K562 (cell line): ENCODE measurements at regions not wholly inside any gene's neighbourhood (a gene's known extent, or its start where the extent isn't known, plus 50 kb on each side); places are given as distances from the start of the nearest gene placed in this dataset.

Source experiments
- ATAC-seq: fragments of 200-7000 bp; cut with Tn5 transposase; 3 replicates; pipeline ENCODE4 v1.9.1; 2020; ENCODE audit warnings: moderate library complexity
- BruUV-seq: library from RNA; stranded (reverse); fragments of 400-500 nt; replicated peaks from 2 replicates; lab custom pipeline; 2021; lab: Mats Ljungman, UMichigan
- CTCF ChIA-PET: fragments of 300-600 bp; formaldehyde crosslinking; extraction: SDS; loops from one replicate; lab custom pipeline; 2021; ENCODE audit warnings: low intra/inter-chr PET ratio; lab: Yijun Ruan, JAX
- POLR2A ChIA-PET: fragments of 300-600, 350-650 bp; sonication (Branson Sonifier 250); formaldehyde crosslinking; extraction: SDS; loops from one replicate; lab custom pipeline; 2021; ENCODE audit warnings: antibody characterized with exemption, inconsistent platforms; lab: Yijun Ruan, JAX
- DNase-seq, 4 experiments: peaks; one replicate each; pipeline versions ENCODE4 v3.0.0 to v3.0.0-alpha.2; 2011 to 2018; ENCODE audit warnings: low spot score in 3 of 4, mixed read lengths in 3 of 4; ENCODE audit errors: extremely low read depth in 1 of 4
- FAIRE-seq: peaks from 2 replicates; lab custom pipeline; 2011; peaks lifted over from hg19 to GRCh38; lab: Jason Lieb, UNC
- H2AFZ ChIP-seq: 2 replicates; pipeline ENCODE4 v1.6.0; 2011; ENCODE audit warnings: low read depth, low read length, control low read depth, inconsistent platforms
- H3K27ac ChIP-seq: fragments of 200-600 bp; 3 replicates; pipeline ENCODE4 v1.8.0; 2011; ENCODE audit warnings: low read depth, mild to moderate bottlenecking, control low read depth, inconsistent platforms, low read length, moderate library complexity, mixed read lengths; ENCODE audit errors: extremely low read depth
- H3K27me3 ChIP-seq, 2 experiments: fragments of 300-600 bp in 1 of 2; 2 replicates in 1 of 2; 3 replicates in 1 of 2; pipeline versions ENCODE4 v1.6.0 to v1.8.0; 2011; ENCODE audit warnings: inconsistent platforms in 2 of 2, low read length in 2 of 2, mild to moderate bottlenecking in 1 of 2, mixed read lengths in 1 of 2, moderate library complexity in 1 of 2; ENCODE audit not compliant: control insufficient read depth in 2 of 2, insufficient read depth in 2 of 2
- H3K36me3 ChIP-seq: fragments of 300-600 bp; 3 replicates; pipeline ENCODE4 v1.8.0; 2011; ENCODE audit warnings: mild to moderate bottlenecking, low read length, inconsistent platforms; ENCODE audit not compliant: control insufficient read depth, insufficient read depth
- H3K4me1 ChIP-seq, 2 experiments: fragments of 200-600 bp in 1 of 2; replicated peaks in 1 of 2; 2 replicates in 1 of 2; 3 replicates in 1 of 2; pipeline versions ENCODE4 v1.5.1 to v1.8.0; 2011; ENCODE audit warnings: inconsistent platforms in 2 of 2, low read length in 2 of 2, mild to moderate bottlenecking in 1 of 2, mixed read lengths in 1 of 2, moderate library complexity in 1 of 2; ENCODE audit not compliant: control insufficient read depth in 2 of 2, insufficient read depth in 2 of 2
- H3K4me2 ChIP-seq: 2 replicates; pipeline ENCODE4 v1.6.1; 2011; ENCODE audit warnings: low read length, control low read depth, inconsistent platforms, mixed read lengths; ENCODE audit not compliant: insufficient read depth
- H3K4me3 ChIP-seq: fragments of 200-600 bp; sonication (generic), shearing (Covaris generic); 2 replicates; pipeline ENCODE4 v1.5.1; 2016; ENCODE audit warnings: control low read depth, inconsistent platforms
- H3K79me2 ChIP-seq: fragments of 200-600 bp; 3 replicates; pipeline ENCODE4 v1.8.0; 2011; ENCODE audit warnings: low read length, inconsistent platforms; ENCODE audit not compliant: control insufficient read depth, insufficient read depth
- H3K9ac ChIP-seq, 2 experiments: 2 replicates each; pipeline versions ENCODE4 v1.6.0 to v1.6.1; 2011; ENCODE audit warnings: low read depth in 2 of 2, low read length in 2 of 2, control low read depth in 1 of 2, inconsistent platforms in 1 of 2, mild to moderate bottlenecking in 1 of 2, mixed read lengths in 1 of 2; ENCODE audit not compliant: insufficient read depth in 1 of 2
- H3K9me1 ChIP-seq: one replicate; pipeline ENCODE4 v1.6.0; 2011; ENCODE audit warnings: inconsistent platforms, mild to moderate bottlenecking, low read length, moderate library complexity; ENCODE audit not compliant: control insufficient read depth, insufficient read depth
- H3K9me3 ChIP-seq: replicated peaks from 2 replicates; pipeline ENCODE4 v1.5.1; 2011; ENCODE audit warnings: low read depth, low read length, inconsistent platforms; ENCODE audit not compliant: control insufficient read depth, insufficient read depth
- H4K20me1 ChIP-seq: replicated peaks from 2 replicates; pipeline ENCODE4 v1.6.1; 2011; ENCODE audit warnings: low read length, inconsistent platforms, mixed read lengths; ENCODE audit not compliant: control insufficient read depth, insufficient read depth
- ADNP ChIP-seq: fragments of 200-800 bp; sonication (Bioruptor generic); IDR thresholded peaks from 2 replicates; pipeline ENCODE4 v1.6.1; 2016; ENCODE audit warnings: missing genetic modification characterization, missing compliant biosample characterization
- CEBPB ChIP-seq: fragments of 450-650 bp; IDR thresholded peaks from 2 replicates; pipeline ENCODE4 v1.6.1; 2016; ENCODE audit warnings: missing genetic modification characterization, missing compliant biosample characterization
- EHMT2 ChIP-seq: fragments of 450-650 bp; IDR thresholded peaks from 2 replicates; pipeline ENCODE4 v1.6.1; 2018; ENCODE audit warnings: antibody characterized with exemption
- HNRNPK ChIP-seq: fragments of 200-400 bp; formaldehyde crosslinking; IDR thresholded peaks from one replicate; pipeline ENCODE4 v1.6.1; 2018; ENCODE audit warnings: mild to moderate bottlenecking, low read depth, low read length; ENCODE audit not compliant: poor library complexity, severe bottlenecking
- HSF4 ChIP-seq: fragments of 250-450 bp; sonication (Bioruptor Pico); IDR thresholded peaks from 2 replicates; pipeline ENCODE4 v2.1.2; 2022; ENCODE audit warnings: mild to moderate bottlenecking, moderate library complexity, borderline replicate concordance
- ILK ChIP-seq: fragments of 450-650 bp; IDR thresholded peaks from 2 replicates; pipeline ENCODE4 v1.6.1; 2016; ENCODE audit warnings: missing genetic modification characterization, low read depth, mild to moderate bottlenecking, missing compliant biosample characterization, moderate library complexity, borderline replicate concordance
- KAT2B ChIP-seq: IDR thresholded peaks from one replicate; pipeline ENCODE4 v1.6.1; 2012; ENCODE audit warnings: low read depth, mild to moderate bottlenecking, control low read depth, inconsistent platforms, low read length, moderate library complexity
- LEF1 ChIP-seq: fragments of 450-650 bp; IDR thresholded peaks from 2 replicates; pipeline ENCODE4 v1.6.1; 2016; ENCODE audit warnings: mild to moderate bottlenecking
- NCOA2 ChIP-seq, 2 experiments: fragments of 450-650 bp; IDR thresholded peaks; 2 replicates each; pipeline ENCODE4 v1.6.1; 2018; ENCODE audit warnings: mild to moderate bottlenecking in 2 of 2, moderate library complexity in 1 of 2; ENCODE audit not compliant: partially characterized antibody in 2 of 2
- RFX7 ChIP-seq: fragments of 250-450 bp; sonication (Bioruptor Pico); IDR thresholded peaks from 2 replicates; pipeline ENCODE4 v1.5.1; 2021; ENCODE audit warnings: mild to moderate bottlenecking
- STAT5A ChIP-seq: IDR thresholded peaks from 2 replicates; pipeline ENCODE4 v1.6.1; 2012; ENCODE audit warnings: low read length, inconsistent platforms, borderline replicate concordance
- TGIF2 ChIP-seq: sonication (generic); formaldehyde crosslinking; IDR thresholded peaks from 2 replicates; pipeline ENCODE4 v1.8.1; 2022; ENCODE audit warnings: mild to moderate bottlenecking, missing genetic modification reagents, moderate library complexity
- ZNF133 ChIP-seq: fragments of 250-450 bp; sonication (Bioruptor Pico); IDR thresholded peaks from 2 replicates; pipeline ENCODE4 v1.4.0; 2020; ENCODE audit warnings: mild to moderate bottlenecking
- ZNF253 ChIP-seq: fragments of 250-450 bp; sonication (Bioruptor Pico); conservative IDR thresholded peaks from 2 replicates; pipeline ENCODE4 v1.6.1; 2021; ENCODE audit warnings: mild to moderate bottlenecking
- ZNF3 ChIP-seq: fragments of 250-450 bp; sonication (Bioruptor Pico); IDR thresholded peaks from 2 replicates; pipeline ENCODE4 v1.5.0; 2021; ENCODE audit warnings: mild to moderate bottlenecking, moderate library complexity
- ZNF311 ChIP-seq: fragments of 250-450 bp; sonication (Bioruptor Pico); IDR thresholded peaks from 2 replicates; pipeline ENCODE4 v1.4.0; 2020; ENCODE audit warnings: mild to moderate bottlenecking, moderate library complexity
- ZNF384 ChIP-seq: IDR thresholded peaks from 2 replicates; pipeline ENCODE4 v1.6.1; 2012; ENCODE audit warnings: low read depth, low read length, improper control_type of control experiment
- ZNF699 ChIP-seq: fragments of 250-450 bp; sonication (Bioruptor Pico); IDR thresholded peaks from 2 replicates; pipeline ENCODE4 v1.8.0; 2021; ENCODE audit warnings: mild to moderate bottlenecking, moderate library complexity; ENCODE audit not compliant: insufficient replicate concordance
- WGBS: fragments of 100-300 bp; shearing (Covaris generic); methylation state at CpG from one replicate; pipeline ENCODE4 v1.1.6; 2016; ENCODE audit warnings: low coverage, mixed read lengths; ENCODE audit not compliant: insufficient coverage; ENCODE audit errors: missing lambda C conversion rate; 5-methylcytosine and 5-hydroxymethylcytosine counted together
- in situ Hi-C: fragments of 300-500 bp; cut with MboI; formaldehyde crosslinking; loops from 4 replicates; pipeline ENCODE4 v1.15.0; 2018; ENCODE audit warnings: inconsistent platforms, mixed read lengths
- intact Hi-C: fragments of 100-400 bp; cut with micrococcal nuclease; formaldehyde crosslinking; loops from 2 replicates; pipeline ENCODE4 v1.14.2; 2022
- TF ChIP-seq, protein P1 (sequence below): fragments of 450-650 bp; IDR thresholded peaks from 2 replicates; pipeline ENCODE4 v1.6.1; 2016

DNA sequence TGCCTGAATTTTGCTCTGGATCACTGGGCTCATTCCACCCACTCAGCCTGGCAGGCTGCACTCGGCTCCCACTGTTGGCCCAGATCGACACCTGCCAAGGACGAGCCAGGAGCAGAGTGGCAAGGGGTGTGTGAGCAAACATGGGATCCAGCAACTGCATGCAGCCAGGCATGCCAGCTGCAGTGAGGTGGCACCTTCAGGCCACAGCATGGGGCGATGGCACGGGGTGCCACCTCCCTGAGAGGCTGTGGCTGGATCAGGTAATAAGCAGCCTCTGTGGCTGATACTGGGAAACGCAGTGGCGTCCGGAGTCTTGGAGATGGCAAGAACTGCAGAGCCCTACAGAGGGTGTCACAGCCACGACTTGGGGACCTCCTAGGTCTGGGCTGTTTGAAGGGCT is 244.5 kb upstream of the FSTL5 start:
- ChIA-PET CTCF (no interaction called here), POLR2A (no interaction called here)
- Histone ChIP-seq H4K20me1 (no peaks in the 10 kb centered on the region), H2AFZ (no peak overlapping the region), H3K4me1 (no peaks in the 10 kb centered on the region), H3K36me3 (no peaks in the 10 kb centered on the region), H3K27me3 (no peaks in the 10 kb centered on the region), H3K4me2 (no peak overlapping the region), H3K27ac (no peak overlapping the region), H3K9me1 (no peaks in the 10 kb centered on the region), H3K9ac (no peak overlapping the region), H3K9me3 (no peaks in the 10 kb centered on the region), H3K79me2 (no peaks in the 10 kb centered on the region), H3K4me3 (no peak overlapping the region)
- WGBS: no CpG with 5 or more reads among the region's 9 CpGs
- intact Hi-C loops (no loop called here), in situ Hi-C loops (no loop called here)
- no TSS peak for BruUV-seq
- DNase-seq (no peak), FAIRE-seq (no peak), ATAC-seq (no peak)
- TF ChIP-seq ZNF384 (no peak), ZNF3 (CRISPR knock-in tag) (no peak), ADNP (tag) (no peak), HNRNPK (no peak), STAT5A (no peak), TGIF2 (CRISPR knock-in tag) (no peak), LEF1 (no peak), ZNF133 (CRISPR knock-in tag) (no peak), ZNF311 (CRISPR knock-in tag) (no peak), HSF4 (CRISPR knock-in tag) (no peak), NCOA2 (IDR thresholded peaks at IDR 0.05; ENCODE audit: partially characterized antibody in 2 of 2) (no peak), ZNF253 (CRISPR knock-in tag) (no peak), KAT2B (no peak), CEBPB (tag) (no peak), EHMT2 (no peak), ZNF699 (no peak), RFX7 (CRISPR knock-in tag) (no peak), ILK (no peak)
- TF ChIP-seq, protein P1, sequence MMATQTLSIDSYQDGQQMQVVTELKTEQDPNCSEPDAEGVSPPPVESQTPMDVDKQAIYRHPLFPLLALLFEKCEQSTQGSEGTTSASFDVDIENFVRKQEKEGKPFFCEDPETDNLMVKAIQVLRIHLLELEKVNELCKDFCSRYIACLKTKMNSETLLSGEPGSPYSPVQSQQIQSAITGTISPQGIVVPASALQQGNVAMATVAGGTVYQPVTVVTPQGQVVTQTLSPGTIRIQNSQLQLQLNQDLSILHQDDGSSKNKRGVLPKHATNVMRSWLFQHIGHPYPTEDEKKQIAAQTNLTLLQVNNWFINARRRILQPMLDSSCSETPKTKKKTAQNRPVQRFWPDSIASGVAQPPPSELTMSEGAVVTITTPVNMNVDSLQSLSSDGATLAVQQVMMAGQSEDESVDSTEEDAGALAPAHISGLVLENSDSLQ: no peak
